Glomerular endothelial cell (primary cell): ENCODE measurements at regions not wholly inside any gene's neighbourhood (a gene's known extent, or its start where the extent isn't known, plus 50 kb on each side); places are given as distances from the start of the nearest gene placed in this dataset.

ENCODE experiments used
- DNase-seq: peaks from one replicate; pipeline ENCODE4 v3.0.0-alpha.2; 2011; ENCODE audit warnings: low read depth, low spot score; ENCODE audit errors: extremely low read depth

DNA sequence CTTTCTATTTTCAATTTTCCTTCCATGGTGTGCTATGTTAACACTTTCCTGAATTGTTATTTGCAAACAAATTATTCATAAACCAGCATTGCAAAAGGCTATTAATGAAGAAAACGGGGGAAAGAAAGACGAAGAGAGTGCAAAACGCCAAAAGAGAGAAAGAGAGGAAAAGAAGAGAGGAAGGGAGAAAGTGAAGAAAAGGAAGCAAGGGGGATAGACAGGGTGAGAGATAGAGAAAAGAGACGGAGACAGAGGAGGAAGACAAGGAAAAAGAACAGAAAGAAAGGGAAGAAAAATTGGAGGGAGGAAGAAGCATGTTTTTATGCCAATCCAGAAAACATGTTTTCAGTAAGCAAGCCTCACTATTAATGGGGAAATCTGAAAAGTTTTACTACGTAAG, 310.6 kb downstream of the TFEC start:
- no peak for DNase-seq

DNA sequence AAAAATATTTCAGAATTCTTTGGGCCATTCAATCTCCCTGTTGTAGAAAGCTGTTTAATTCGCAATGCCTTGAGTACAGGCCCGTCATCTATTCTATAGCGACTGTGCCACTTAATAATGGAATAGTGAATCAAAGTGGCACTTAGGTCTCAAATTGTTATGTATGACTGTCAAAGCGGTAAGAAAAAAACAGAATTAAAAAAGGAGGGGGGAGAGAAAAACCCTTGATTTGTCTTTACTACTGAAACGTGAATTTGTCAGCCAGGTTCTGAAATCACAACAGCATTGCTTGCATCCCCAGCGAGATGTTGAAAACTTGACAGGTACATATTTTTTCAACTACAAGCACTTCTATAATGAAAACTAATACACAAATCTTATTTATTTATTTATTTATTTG, 320.9 kb downstream of the TFEC start:
- no peak for DNase-seq

DNA sequence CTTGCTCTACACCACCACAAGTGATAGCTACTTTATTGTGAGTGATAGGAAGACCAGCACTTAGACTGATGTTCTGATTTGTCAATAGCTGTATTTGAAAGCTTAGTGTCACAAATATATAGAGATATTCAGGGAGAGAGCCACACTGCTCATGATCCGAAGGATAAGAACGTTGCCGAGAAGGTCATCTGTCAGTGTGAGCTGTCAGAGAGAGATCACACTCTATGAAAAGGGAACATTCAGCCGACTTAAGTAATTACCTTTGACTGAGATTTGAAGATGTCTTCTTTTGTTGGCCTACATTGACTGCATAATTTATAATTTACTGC, 322.6 kb downstream of the TFEC start:
- no peak for DNase-seq

DNA sequence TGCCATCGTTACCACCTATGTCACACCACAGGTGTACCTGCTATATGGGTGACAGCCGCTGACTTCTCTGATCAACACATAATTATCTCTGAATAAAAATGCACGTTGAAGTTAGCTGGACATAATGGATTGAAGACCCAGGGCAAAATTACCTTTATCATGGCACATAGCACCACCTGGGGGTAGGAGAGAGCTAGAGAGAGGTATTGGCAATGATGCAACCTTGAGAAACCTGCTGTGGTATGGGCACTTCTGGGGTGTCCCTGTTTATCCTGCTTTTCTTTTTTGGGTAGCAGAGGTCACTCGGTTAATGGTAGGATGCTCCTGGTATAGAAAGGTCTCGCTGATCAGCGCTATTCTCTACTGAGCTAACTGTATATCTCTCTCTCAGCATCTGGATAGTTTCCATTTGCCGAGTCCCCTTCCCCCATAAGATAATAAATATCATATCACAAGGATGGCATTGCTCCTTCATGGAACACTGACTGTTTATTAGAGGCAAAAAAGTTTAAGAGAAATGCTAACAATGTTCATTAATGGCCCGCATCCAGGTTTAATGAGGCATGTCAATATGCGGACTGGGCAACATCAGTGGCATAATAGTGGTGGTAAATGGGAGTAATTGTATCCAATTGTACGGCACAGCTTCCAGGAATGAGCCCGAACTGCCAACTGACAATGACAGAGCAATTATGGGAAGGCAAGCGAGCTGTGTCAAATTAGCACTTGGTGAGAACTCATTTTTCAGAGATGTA, 323.1 kb downstream of the TFEC start:
- no peak for DNase-seq

DNA sequence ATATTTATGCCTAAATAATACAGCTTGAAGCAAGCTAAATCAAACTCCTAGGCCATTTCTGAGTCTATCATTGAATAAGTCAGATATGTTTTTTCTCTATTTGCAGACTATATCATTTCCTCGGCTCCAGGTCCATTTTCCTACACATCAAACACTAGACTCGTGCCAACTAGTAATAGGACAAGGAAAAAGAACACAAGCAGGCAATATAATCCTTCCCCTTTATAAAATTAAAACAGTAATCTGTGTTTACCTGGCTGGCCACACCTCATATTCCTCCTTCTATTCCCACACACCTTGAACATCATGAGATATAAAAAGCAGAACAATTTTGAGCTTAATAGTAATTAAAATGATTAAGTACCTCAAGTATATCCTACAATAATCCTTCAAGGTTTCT, 325.7 kb downstream of the TFEC start:
- DNase-seq = no peak

DNA sequence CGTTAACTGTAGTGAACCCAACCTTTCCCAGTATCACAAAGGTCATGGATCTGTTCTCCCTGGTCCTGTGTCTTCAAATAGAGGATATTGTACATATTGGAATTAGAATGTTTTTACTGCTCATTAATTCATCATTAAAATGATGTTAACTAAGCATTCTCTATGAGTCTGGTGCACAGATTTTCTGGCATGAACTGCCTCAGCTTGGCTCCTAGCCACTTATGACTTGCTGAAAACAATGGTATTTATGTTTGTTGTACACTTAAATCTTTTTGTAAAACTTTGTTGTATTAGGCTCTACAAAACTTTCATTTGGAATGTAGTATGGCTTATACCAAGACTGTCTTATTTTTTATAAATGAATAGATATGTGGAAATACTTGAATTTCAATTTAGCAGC, 329.4 kb downstream of the TFEC start:
- DNase-seq = no peak

DNA sequence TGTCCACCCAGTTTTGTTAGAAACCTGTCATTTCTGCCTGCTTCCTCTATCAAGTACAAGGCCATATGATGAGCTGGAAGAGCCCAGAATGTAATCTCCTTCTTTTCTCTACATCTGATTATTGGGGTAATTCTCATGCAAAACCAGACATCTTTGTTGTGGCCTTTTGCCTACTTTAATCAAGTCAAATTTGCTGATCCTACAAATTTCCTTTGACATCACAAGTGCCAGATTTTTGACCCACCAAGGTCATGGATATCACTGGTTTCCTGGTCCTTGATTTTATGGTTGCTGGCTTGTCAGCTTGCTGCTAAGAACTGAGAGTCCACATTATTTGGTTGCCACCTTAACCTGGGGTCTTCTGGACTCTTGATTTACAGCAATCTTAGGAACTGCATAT, 336.1 kb downstream of the TFEC start:
- DNase-seq = no peak

DNA sequence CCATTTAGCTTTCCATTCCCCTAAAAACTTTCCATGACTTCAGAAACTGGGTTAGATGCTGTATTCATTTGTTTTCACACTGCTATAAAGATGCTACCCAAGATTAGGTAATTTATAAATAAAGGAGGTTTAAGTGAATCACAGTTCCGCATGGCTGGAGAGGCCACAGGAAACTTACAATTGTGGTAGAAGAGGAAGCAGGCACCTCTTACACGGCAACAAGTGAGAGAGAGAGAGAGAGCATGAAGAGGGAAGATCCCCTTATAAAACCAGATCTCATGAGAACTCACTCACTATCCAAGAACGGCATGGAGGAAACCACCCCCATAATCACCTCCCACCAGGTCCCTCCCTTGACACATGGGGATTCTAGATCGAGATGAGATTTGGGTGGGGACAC, 336.8 kb downstream of the TFEC start:
- no peak for DNase-seq

DNA sequence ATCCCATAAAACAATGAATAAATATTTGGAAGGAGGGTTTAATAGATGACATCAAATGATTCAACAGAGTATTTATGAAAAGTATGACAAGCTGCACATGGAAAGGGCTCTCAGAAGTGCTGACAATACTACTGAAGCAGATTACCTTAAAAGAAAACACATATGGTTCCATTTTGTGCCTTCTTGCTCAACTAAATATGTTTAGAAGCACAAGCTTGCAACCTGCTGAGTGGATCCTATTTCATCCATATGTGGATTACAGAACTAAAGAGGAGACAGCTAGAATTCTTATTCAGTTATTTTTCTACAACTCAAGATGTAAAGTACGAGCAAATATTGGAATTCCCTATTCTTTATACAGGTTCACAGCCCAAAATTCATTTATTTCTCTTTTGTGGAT, 340.6 kb downstream of the TFEC start:
- no peak for DNase-seq

DNA sequence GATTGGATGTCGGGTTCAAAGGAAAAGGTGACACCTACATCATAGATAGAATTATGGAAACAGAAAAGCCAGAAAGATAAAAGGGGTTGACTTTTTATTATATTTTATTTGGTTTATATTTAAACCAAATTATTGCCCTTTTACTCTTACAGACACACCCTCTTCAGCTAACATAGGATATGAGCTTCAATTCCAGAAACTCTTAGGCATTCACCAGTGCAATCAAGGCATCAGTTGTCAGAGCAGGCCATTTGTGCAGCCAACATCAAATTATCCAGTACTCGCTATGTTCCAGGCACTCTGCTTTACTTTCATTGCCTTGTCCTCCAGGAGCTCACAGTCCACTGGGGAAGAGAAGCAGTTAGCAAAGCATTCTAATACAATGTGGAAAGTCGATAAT, 347.5 kb downstream of the TFEC start:
- DNase-seq = no peak

DNA sequence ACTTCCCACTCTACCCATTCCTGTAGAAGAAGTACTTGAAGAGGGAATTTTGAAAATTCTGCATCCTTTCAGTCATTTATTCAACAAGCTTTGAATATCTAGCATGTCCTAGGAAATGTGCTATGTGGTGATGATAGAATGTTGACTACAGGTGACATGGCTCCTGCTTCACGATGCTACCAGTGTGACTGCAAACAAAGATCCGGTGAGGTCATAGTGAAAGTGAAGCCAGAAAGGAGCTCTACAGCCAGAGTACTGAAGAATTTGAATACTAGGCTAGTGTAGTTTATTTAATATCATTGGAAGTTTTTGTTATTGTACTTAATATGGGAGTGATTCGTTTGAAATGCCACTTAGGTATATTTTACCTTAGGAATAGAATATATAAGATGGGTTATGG, 348.1 kb downstream of the TFEC start:
- DNase-seq = no peak

DNA sequence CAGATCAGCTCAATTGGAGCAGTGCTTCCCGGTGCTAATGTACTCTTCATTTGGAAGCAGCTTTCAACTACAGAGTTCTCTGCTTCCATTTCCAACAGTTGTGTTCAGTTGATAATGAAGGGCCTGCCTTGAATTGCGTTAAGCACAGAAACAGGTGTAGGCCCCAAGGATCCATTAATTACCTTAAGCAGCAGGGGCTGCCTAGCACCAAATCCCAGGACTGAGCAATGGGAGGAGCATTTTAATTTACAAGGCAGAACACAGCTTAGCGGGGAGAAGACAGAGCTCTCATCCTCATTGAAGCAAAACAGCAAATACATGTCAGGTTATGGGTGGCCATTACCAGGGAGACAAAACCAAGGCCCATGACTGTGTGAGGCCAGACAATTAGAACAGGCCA, 349.6 kb downstream of the TFEC start:
- DNase-seq = no peak

DNA sequence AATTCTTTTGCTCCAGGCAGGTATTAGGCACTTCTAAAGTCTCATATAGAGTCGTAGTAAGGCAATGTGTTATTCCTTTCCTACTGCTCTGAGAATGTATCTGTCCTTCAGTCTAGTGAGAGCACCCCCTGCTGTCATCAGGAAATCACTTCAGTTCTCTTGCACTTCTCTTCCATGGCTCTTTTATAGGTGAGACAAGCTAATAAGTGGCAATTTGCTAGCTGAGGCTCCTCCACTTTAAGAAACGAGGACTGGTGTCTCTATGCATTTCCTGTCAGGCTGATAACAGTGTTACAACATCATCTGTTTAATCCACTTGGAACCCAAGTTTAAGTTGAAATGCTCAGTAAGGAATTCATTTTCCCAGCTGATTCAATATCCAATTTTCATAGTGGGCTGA, 350.6 kb downstream of the TFEC start:
- peak; percentile 12 for DNase-seq

DNA sequence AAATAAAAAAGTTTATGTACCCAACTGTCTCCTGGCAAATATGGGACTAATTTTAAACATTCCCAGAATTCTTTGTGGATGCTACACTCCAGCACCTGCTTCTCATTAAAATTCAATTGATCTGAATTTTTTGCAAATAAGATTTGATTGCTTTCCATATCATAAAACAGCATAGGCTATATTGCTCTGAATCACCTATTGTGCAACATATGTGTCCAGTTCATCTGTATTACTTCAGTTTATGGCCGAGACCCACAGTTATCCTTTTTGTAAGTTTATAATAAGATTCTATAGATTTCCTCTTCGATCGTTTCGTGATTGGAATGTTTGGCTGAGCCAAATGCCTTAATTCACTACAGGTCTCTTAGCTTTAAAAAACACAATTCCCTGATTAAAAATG, 351.1 kb downstream of the TFEC start:
- no peak for DNase-seq

DNA sequence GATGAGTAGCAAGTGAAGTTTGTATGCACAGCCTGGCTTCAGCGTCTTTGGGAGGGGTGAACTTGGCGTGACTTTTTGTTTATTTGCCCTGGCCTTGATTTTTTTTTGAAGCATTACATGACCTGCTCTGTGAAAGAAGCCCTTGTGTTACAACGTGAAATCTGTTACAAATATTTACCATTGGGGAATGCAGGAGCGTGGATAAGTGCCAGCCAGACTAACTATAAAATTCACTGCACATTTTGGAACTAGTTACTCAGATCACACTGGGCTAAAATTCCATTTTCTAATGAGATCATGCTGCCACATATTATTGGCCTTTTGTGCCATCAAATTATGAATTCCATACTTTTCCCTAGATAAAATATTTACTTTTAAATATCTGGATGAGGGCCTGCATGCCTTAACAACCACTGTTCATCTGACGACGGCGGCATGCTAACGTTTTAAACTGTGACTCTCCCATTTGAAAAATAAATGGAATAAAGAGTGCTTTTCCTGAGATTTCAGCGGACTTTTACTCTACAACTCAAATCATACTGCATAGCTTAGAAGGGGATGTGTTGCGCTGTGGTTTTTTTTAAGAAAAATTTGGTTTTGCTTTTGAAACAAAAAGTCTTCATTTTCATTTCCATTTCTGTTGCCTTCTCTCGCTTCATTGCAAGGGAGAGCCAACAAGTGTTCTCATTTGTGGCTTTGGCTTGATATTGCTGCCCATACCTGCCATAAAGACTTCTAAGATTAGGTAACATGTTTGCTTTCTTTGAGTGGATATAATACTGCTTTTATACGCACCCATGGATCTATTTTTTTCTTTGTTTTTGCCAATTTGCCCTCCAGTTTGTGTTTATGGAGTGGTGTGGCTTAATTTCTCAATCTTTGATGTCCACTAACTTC, 352.2 kb downstream of the TFEC start:
- no peak for DNase-seq

DNA sequence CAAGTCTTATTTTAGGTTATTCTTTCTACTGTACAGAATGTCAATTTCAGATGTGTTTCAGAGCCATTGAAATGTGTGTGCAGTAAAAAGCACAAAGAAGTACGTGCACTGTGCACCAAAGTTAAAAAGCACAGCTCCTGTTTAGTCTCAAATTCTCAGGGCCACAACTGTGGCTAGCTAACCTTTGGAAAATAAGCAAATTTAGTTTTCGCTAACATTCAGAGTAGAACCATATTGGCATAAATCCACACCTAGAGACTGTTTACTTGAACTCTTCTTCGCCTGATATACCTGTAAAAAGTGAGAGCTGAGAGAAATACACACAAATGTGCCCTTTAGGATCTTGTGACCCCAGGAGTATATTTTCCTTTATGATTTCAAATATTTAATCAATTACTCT, 353.9 kb downstream of the TFEC start:
- DNase-seq = no peak

DNA sequence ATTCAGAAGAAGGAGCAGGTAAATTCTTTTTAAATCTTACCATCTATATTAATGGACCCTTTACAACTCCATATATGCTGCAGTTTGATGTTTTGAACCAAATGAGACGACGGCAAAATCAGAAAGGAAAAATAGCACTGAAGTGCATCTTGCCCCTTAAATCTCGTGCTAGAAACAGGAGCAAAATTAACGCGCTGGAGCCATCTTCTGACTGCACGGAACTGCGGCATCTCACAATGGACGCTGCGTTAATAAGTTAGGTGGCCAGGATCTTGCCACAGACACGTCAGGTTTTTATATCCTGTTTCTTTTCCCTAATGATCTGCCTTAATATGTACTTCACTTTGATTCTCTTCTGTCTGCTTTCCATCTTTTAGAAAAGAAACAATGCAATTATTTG, 354.5 kb downstream of the TFEC start:
- DNase-seq = no peak

DNA sequence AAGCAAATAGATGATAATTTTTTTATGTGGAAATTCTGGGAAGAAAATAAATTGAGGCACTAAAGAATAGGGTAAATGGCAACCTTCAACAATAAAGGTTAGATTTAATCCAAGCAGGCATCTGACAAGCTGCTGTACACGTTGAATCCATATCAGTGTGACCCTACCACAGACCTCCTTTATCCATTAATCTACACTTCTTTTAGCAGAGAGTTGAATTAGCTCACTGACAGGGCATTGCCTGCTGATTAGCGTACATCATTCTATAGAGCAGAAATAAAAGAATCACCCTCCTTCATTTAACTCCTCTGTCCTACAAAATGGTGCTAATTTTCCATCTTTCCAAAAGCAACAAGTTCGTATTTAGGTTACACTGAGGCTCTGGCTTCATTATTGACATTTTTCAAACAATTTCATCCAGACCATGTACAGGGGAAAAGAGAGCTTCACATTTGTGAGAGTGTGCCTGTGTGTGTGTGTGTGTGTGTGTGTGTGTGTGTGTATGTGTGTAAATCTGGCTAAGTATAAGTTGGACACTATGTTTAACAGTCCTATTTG, 356.0 kb downstream of the TFEC start:
- no peak for DNase-seq

DNA sequence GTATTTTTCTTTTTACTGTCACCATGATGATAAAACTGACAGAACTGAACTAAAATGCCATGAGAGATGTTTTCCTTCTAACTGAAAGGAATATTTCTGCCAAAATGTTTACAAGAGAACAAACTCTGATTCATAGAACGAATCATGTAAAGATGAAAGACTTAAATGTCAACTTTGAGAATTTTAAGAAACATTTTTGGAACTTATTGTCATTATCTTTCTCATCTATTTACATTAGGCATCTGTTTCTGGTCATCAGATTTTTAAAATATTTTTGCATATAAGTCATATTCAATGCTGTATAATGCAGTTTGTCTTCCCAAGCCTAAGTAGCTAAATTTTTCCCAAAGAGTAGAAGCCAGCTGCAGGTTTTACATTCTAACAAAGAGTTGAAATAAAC, 358.5 kb downstream of the TFEC start:
- DNase-seq = no peak

DNA sequence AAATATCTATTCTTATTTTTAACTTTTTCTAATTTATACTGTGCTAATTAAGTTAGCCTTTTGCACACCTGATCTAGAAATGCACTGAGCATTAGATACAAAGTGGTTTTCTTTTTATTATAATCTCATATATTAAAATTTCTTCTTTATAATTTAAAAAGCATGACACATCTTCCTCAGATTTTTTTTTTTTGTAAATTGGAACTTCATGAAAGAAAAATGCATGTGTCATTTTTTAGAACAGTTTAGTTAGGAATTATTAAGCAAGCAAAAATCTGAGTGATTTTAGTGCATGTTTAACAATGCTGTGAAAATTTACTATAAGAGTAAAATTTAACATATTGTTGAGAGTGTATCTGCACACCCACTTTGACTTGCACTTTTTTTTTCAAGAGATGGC, 367.9 kb downstream of the TFEC start:
- no peak for DNase-seq

DNA sequence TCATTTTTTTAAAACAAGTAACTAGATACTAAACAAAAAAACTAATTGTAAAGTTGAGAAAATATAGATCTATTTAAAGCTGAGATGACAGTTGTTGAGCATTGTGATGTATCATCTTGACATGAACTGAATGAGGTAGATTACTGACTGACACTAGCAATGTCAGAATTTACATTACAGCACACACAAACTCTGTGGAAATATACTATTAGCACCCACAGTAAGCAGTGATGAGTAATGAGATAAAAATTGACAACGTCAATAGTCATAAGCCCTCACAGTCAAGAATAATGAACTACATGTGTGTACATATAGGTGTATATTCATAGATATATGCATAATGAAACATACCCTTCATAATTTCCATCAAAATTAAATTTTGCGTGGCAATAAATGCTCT, 368.4 kb downstream of the TFEC start:
- DNase-seq = no peak

DNA sequence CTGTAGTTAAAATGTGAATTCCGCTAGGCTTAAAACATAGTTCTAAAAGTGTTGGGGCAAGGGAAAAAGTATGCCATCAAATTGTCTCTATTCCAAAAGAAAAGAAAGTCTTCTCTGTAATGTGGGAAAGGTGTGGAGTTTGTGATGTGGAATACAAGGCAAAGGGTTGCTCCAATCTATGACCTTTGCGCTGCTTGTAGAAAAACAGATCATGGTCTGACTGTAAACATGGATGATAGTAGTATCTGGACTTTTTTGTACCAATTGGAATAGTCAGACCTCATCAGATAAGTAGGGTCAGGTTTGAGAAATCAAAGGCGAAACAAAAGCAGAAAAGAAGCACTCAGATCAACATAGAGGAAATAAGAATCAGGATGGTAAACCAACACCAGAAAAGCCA, 372.3 kb downstream of the TFEC start:
- DNase-seq = no peak
